HepG2 (cell line): ENCODE measurements at regions not wholly inside any gene's neighbourhood (a gene's known extent, or its start where the extent isn't known, plus 50 kb on each side); places are given as distances from the start of the nearest gene placed in this dataset.

Source experiments
- ATAC-seq: fragments of 200-7000 bp; cut with Tn5 transposase; 3 replicates; pipeline ENCODE4 v1.9.1; 2020; ENCODE audit warnings: mild to moderate bottlenecking, moderate library complexity
- BruUV-seq: library from RNA; stranded (reverse); fragments of 400-500 nt; replicated peaks from 2 replicates; lab custom pipeline; 2021; lab: Mats Ljungman, UMichigan
- CTCF ChIA-PET: fragments of 300-600 bp; formaldehyde crosslinking; extraction: SDS; loops from one replicate; lab custom pipeline; 2021; ENCODE audit warnings: low total read pairs, inconsistent platforms, low intra/inter-chr PET ratio; lab: Yijun Ruan, JAX
- POLR2A ChIA-PET: fragments of 350-600 bp; sonication (Branson Sonifier 250); formaldehyde crosslinking; loops from one replicate; lab custom pipeline; 2020; ENCODE audit warnings: antibody characterized with exemption, inconsistent platforms; lab: Yijun Ruan, JAX
- DNase-seq: peaks from one replicate; pipeline ENCODE4 v3.0.0-alpha.2; 2015; ENCODE audit warnings: low spot score
- FAIRE-seq: peaks from 3 replicates; lab custom pipeline; 2011; peaks lifted over from hg19 to GRCh38; lab: Jason Lieb, UNC
- H2AFZ ChIP-seq: one replicate; pipeline ENCODE4 v1.6.1; 2011; ENCODE audit warnings: low read length, inconsistent platforms
- H3K27ac ChIP-seq: fragments of 300-600 bp; 3 replicates; pipeline ENCODE4 v1.8.0; 2011; ENCODE audit warnings: mixed run types, mild to moderate bottlenecking, mixed read lengths, low read length, inconsistent platforms; ENCODE audit not compliant: insufficient read depth; ENCODE audit errors: extremely low read length
- H3K27me3 ChIP-seq, 2 experiments: fragments of 200-600 bp in 1 of 2; 2 replicates in 1 of 2; 3 replicates in 1 of 2; pipeline versions ENCODE4 v1.6.0 to v1.8.0; 2011; ENCODE audit warnings: low read length in 2 of 2, mild to moderate bottlenecking in 2 of 2, moderate library complexity in 2 of 2, inconsistent platforms in 1 of 2; ENCODE audit not compliant: insufficient read depth in 2 of 2, control insufficient read depth in 1 of 2
- H3K36me3 ChIP-seq, 2 experiments: fragments of 200-600 bp in 1 of 2; replicated peaks in 1 of 2; 2 replicates in 1 of 2; 3 replicates in 1 of 2; pipeline versions ENCODE4 v1.5.1 to v1.8.0; 2011; ENCODE audit warnings: low read length in 2 of 2, inconsistent platforms in 1 of 2; ENCODE audit not compliant: insufficient read depth in 2 of 2, control insufficient read depth in 1 of 2
- H3K4me1 ChIP-seq: 2 replicates; pipeline ENCODE4 v1.5.1; 2012; ENCODE audit warnings: low read length, inconsistent platforms; ENCODE audit not compliant: insufficient read depth
- H3K4me2 ChIP-seq: 2 replicates; pipeline ENCODE4 v1.6.0; 2011; ENCODE audit warnings: low read depth, low read length, inconsistent platforms
- H3K4me3 ChIP-seq, 3 experiments: fragments of 200-600 bp in 1 of 3; sonication (generic), shearing (Covaris generic) in 1 of 3; replicated peaks in 1 of 3; 2 replicates each; pipeline ENCODE4 v1.5.1; 2011 to 2016; ENCODE audit warnings: low read length in 3 of 3, inconsistent platforms in 2 of 3, low read depth in 2 of 3, mild to moderate bottlenecking in 2 of 3, control low read depth in 1 of 3, mixed read lengths in 1 of 3; ENCODE audit not compliant: insufficient read depth in 1 of 3
- H3K79me2 ChIP-seq: one replicate; pipeline ENCODE4 v1.6.1; 2011; ENCODE audit warnings: low read length, inconsistent platforms; ENCODE audit not compliant: insufficient read depth
- H3K9ac ChIP-seq: 2 replicates; pipeline ENCODE4 v1.6.0; 2011; ENCODE audit warnings: mild to moderate bottlenecking, low read depth, low read length, inconsistent platforms; ENCODE audit not compliant: insufficient read depth
- H3K9me3 ChIP-seq: 2 replicates; pipeline ENCODE4 v1.5.1; 2012; ENCODE audit warnings: mild to moderate bottlenecking, low read length
- H4K20me1 ChIP-seq: 2 replicates; pipeline ENCODE4 v1.6.0; 2011; ENCODE audit warnings: inconsistent platforms, mild to moderate bottlenecking, low read length, moderate library complexity; ENCODE audit not compliant: insufficient read depth
- EZH2 ChIP-seq: conservative IDR thresholded peaks from 2 replicates; pipeline ENCODE4 v1.6.1; 2012; ENCODE audit warnings: mild to moderate bottlenecking, low read depth, low read length, moderate library complexity
- FOXC1 ChIP-seq: sonication (generic); formaldehyde crosslinking; IDR thresholded peaks from 2 replicates; pipeline ENCODE4 v1.8.0; 2022; ENCODE audit warnings: mild to moderate bottlenecking, missing genetic modification reagents, borderline replicate concordance
- LBX2 ChIP-seq: sonication (generic); formaldehyde crosslinking; IDR thresholded peaks from 2 replicates; pipeline ENCODE4 v1.5.0; 2020; ENCODE audit warnings: missing genetic modification reagents, mild to moderate bottlenecking, borderline replicate concordance
- NONO ChIP-seq, 2 experiments: fragments of 450-650 bp in 1 of 2; sonication (generic) in 1 of 2; formaldehyde crosslinking in 1 of 2; IDR thresholded peaks in 1 of 2; conservative IDR thresholded peaks in 1 of 2; 2 replicates each; pipeline versions ENCODE4 v1.6.1 to v1.8.0; 2017 to 2022; ENCODE audit warnings: mild to moderate bottlenecking in 1 of 2, missing genetic modification reagents in 1 of 2, moderate library complexity in 1 of 2
- TCF7L2 ChIP-seq: IDR thresholded peaks from 2 replicates; pipeline ENCODE4 v1.6.1; 2011; ENCODE audit warnings: mild to moderate bottlenecking, low read depth, low read length, moderate library complexity
- ZNF44 ChIP-seq: sonication (generic); formaldehyde crosslinking; IDR thresholded peaks from 2 replicates; pipeline ENCODE4 v1.5.1; 2020; ENCODE audit warnings: mild to moderate bottlenecking, missing genetic modification reagents
- ZNF7 ChIP-seq: IDR thresholded peaks from 2 replicates; pipeline ENCODE4 v1.6.1; 2016; ENCODE audit warnings: missing biosample characterization, missing genetic modification reagents
- ZNF710 ChIP-seq: sonication (generic); formaldehyde crosslinking; IDR thresholded peaks from 2 replicates; pipeline ENCODE4 v1.5.0; 2020; ENCODE audit warnings: mild to moderate bottlenecking, missing genetic modification reagents, borderline replicate concordance
- WGBS: methylation state at CpG from one replicate; pipeline ENCODE4 v1.1.6; 2017; ENCODE audit warnings: low lambda C conversion rate; 5-methylcytosine and 5-hydroxymethylcytosine counted together
- in situ Hi-C: cut with HindIII; loops from 2 replicates; pipeline ENCODE4 v1.10.0; 2017; ENCODE audit warnings: low pct_unique_long_range_greater_than_20kb; ENCODE audit not compliant: extremely low pct_ligation_motif_present
- intact Hi-C: fragments of 100-400 bp; cut with micrococcal nuclease; formaldehyde crosslinking; loops from one replicate; pipeline ENCODE4 v1.10.0; 2022; ENCODE audit not compliant: unreplicated experiment

GRCh38 chr18:27366151-27366550 is 181.0 kb upstream of the CHST9 start:
- BruUV-seq: no TSS peak
- no peak overlapping the region for H3K9ac ChIP-seq
- no peak overlapping the region for H3K4me2 ChIP-seq
- no peaks in the 10 kb centered on the region for H3K9me3 ChIP-seq
- no peaks in the 10 kb centered on the region for H4K20me1 ChIP-seq
- ATAC-seq (no peak), DNase-seq (no peak), FAIRE-seq (no peak)
- in situ Hi-C loops: no loop called here
- TF ChIP-seq ZNF44 (no peak), TCF7L2 (no peak), NONO (IDR thresholded peaks at IDR 0.05) (no peak), NONO (CRISPR knock-in tag; conservative IDR thresholded peaks at IDR 0.05) (no peak), ZNF710 (CRISPR knock-in tag) (no peak), ZNF7 (CRISPR knock-in tag) (no peak), LBX2 (CRISPR knock-in tag) (no peak), EZH2 (no peak), FOXC1 (CRISPR knock-in tag) (no peak)
- no peak overlapping the region for H2AFZ ChIP-seq
- no peaks in the 10 kb centered on the region for H3K4me1 ChIP-seq
- no peak overlapping the region for H3K4me3 ChIP-seq
- ChIA-PET POLR2A (no interaction called here), CTCF (no interaction called here)
- H3K27ac ChIP-seq: no peak overlapping the region
- WGBS: 0% methylated on average over 1 of the region's 1 CpG
- no peaks in the 10 kb centered on the region for H3K79me2 ChIP-seq
- H3K36me3 ChIP-seq: no peaks in the 10 kb centered on the region
- intact Hi-C loops: no loop called here
- no peaks in the 10 kb centered on the region for H3K27me3 ChIP-seq
